ENCODE measurements at regions not wholly inside any gene's neighbourhood (a gene's known extent, or its start where the extent isn't known, plus 50 kb on each side); places are given as distances from the start of the nearest gene placed in this dataset.
"Not testable (repeated sequence)": the region's sequence is repeated elsewhere in the genome, so short reads cannot be mapped to it uniquely, and the experiment has no call there.

DNA sequence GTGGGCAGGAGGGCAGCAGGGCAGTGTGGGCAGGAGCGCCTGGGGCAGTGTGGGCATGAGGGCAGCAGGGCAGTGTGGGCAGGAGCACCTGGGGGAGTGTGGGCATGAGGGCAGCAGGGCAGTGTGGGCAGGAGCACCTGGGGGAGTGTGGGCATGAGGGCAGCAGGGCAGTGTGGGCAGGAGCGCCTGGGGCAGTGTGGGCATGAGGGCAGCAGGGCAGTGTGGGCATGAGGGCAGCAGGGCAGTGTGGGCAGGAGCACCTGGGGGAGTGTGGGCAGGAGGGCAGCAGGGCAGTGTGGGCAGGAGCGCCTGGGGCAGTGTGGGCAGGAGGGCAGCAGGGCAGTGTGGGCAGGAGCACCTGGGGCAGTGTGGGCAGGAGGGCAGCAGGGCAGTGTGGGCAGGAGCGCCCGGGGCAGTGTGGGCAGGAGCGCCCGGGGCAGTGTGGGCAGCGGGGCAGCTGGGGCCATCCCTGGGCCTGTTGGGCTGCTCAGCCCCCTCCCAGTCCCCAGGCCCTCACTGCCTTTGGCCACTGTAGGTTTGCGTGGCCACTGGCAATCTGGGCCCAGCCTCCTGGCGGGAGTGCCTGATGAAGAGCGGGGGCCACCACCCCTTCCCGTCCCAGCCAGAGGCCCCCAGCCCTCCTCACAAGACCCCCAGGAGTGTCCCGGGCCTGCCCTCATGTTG lies 52.7 kb upstream of the NOTCH1 start:
- TF ChIP-seq POLR2AphosphoS5 (IDR thresholded peaks at IDR 0.05; ENCODE audit: low read depth, low read length); SIN3A (IDR thresholded peaks at IDR 0.05; ENCODE audit: borderline replicate concordance, insufficient read depth, low read depth, low read length); TCF7L2 (IDR thresholded peaks at IDR 0.05; ENCODE audit: low read depth, low read length): not testable (repeated sequence)
- TF ChIP-seq, protein P1, sequence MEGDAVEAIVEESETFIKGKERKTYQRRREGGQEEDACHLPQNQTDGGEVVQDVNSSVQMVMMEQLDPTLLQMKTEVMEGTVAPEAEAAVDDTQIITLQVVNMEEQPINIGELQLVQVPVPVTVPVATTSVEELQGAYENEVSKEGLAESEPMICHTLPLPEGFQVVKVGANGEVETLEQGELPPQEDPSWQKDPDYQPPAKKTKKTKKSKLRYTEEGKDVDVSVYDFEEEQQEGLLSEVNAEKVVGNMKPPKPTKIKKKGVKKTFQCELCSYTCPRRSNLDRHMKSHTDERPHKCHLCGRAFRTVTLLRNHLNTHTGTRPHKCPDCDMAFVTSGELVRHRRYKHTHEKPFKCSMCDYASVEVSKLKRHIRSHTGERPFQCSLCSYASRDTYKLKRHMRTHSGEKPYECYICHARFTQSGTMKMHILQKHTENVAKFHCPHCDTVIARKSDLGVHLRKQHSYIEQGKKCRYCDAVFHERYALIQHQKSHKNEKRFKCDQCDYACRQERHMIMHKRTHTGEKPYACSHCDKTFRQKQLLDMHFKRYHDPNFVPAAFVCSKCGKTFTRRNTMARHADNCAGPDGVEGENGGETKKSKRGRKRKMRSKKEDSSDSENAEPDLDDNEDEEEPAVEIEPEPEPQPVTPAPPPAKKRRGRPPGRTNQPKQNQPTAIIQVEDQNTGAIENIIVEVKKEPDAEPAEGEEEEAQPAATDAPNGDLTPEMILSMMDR (IDR thresholded peaks at IDR 0.05), result not testable (repeated sequence)
- TF ChIP-seq, protein P2, sequence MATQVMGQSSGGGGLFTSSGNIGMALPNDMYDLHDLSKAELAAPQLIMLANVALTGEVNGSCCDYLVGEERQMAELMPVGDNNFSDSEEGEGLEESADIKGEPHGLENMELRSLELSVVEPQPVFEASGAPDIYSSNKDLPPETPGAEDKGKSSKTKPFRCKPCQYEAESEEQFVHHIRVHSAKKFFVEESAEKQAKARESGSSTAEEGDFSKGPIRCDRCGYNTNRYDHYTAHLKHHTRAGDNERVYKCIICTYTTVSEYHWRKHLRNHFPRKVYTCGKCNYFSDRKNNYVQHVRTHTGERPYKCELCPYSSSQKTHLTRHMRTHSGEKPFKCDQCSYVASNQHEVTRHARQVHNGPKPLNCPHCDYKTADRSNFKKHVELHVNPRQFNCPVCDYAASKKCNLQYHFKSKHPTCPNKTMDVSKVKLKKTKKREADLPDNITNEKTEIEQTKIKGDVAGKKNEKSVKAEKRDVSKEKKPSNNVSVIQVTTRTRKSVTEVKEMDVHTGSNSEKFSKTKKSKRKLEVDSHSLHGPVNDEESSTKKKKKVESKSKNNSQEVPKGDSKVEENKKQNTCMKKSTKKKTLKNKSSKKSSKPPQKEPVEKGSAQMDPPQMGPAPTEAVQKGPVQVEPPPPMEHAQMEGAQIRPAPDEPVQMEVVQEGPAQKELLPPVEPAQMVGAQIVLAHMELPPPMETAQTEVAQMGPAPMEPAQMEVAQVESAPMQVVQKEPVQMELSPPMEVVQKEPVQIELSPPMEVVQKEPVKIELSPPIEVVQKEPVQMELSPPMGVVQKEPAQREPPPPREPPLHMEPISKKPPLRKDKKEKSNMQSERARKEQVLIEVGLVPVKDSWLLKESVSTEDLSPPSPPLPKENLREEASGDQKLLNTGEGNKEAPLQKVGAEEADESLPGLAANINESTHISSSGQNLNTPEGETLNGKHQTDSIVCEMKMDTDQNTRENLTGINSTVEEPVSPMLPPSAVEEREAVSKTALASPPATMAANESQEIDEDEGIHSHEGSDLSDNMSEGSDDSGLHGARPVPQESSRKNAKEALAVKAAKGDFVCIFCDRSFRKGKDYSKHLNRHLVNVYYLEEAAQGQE (IDR thresholded peaks at IDR 0.05; ENCODE audit: insufficient read depth in 1 of 2, low read depth in 2 of 2, low read length in 1 of 2), result not testable (repeated sequence)

All from Panc1 (cell line).